ENCODE measurements at regions not wholly inside any gene's neighbourhood (a gene's known extent, or its start where the extent isn't known, plus 50 kb on each side); places are given as distances from the start of the nearest gene placed in this dataset.

DNA sequence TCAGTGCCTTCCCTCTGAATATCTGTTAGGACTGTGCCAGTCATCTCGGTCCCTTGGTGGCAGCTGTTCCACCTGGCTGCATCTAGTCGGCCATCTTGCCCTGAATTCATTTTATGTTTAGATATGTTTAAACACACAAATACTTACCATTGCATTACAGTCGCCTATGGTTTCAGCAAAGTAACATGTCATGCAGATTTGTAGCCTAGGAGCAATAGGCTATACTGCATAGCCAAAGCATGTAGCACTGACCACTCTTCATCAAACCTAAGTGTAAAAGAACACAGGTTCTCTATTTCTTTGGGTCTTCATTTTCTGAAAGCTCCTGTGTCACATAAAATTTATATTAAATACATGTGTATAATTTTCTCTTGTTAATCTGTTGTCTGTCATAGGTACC, 118.9 kb upstream of the THSD7A start:
- no peaks in the 10 kb centered on the region for H3K9me3 ChIP-seq (ENCODE audit: control insufficient read depth, insufficient read depth, low read length)
- no peaks in the 10 kb centered on the region for H3K36me3 ChIP-seq (ENCODE audit: control insufficient read depth, insufficient read depth, low read length)
- H3K27me3 ChIP-seq (ENCODE audit: control insufficient read depth, insufficient read depth, low read length): no peaks in the 10 kb centered on the region
- no peak overlapping the region for H3K9ac ChIP-seq (ENCODE audit: low read depth, low read length)
- H3K4me3 ChIP-seq (ENCODE audit: low read depth, low read length): no peak overlapping the region
- no peaks in the 10 kb centered on the region for H3K4me1 ChIP-seq (ENCODE audit: control insufficient read depth, insufficient read depth, low read length)

- Histone ChIP-seq H3K9me3 (ENCODE audit: control insufficient read depth, insufficient read depth, low read length) (no peaks in the 10 kb centered on the region), H3K27me3 (ENCODE audit: control insufficient read depth, insufficient read depth, low read length) (no peaks in the 10 kb centered on the region), H3K4me3 (ENCODE audit: low read depth, low read length) (no peak overlapping the region), H3K4me1 (ENCODE audit: control insufficient read depth, insufficient read depth, low read length) (no peaks in the 10 kb centered on the region), H3K36me3 (ENCODE audit: control insufficient read depth, insufficient read depth, low read length) (no peaks in the 10 kb centered on the region), H3K9ac (ENCODE audit: low read depth, low read length) (no peak overlapping the region)
Observed at GRCh38 chr7:11951909-11952308, 119.9 kb upstream of the THSD7A start.

- Histone ChIP-seq H3K4me1 (ENCODE audit: control insufficient read depth, insufficient read depth, low read length) (no peaks in the 10 kb centered on the region), H3K9ac (ENCODE audit: low read depth, low read length) (no peak overlapping the region), H3K9me3 (ENCODE audit: control insufficient read depth, insufficient read depth, low read length) (no peaks in the 10 kb centered on the region), H3K27me3 (ENCODE audit: control insufficient read depth, insufficient read depth, low read length) (no peaks in the 10 kb centered on the region), H3K36me3 (ENCODE audit: control insufficient read depth, insufficient read depth, low read length) (no peaks in the 10 kb centered on the region), H3K4me3 (ENCODE audit: low read depth, low read length) (no peak overlapping the region)
Observed at GRCh38 chr7:11952972-11953371, 121.0 kb upstream of the THSD7A start.

GRCh38 chr7:11956991-11957390, 125.0 kb upstream of the THSD7A start:
- no peaks in the 10 kb centered on the region for H3K27me3 ChIP-seq (ENCODE audit: control insufficient read depth, insufficient read depth, low read length)
- no peaks in the 10 kb centered on the region for H3K36me3 ChIP-seq (ENCODE audit: control insufficient read depth, insufficient read depth, low read length)
- peaks cover 3% of the 10 kb centered on the region for H3K4me1 ChIP-seq (ENCODE audit: control insufficient read depth, insufficient read depth, low read length)
- no peak overlapping the region for H3K4me3 ChIP-seq (ENCODE audit: low read depth, low read length)
- no peak overlapping the region for H3K9ac ChIP-seq (ENCODE audit: low read depth, low read length)
- no peaks in the 10 kb centered on the region for H3K9me3 ChIP-seq (ENCODE audit: control insufficient read depth, insufficient read depth, low read length)

- Histone ChIP-seq H3K9ac (ENCODE audit: low read depth, low read length) (no peak overlapping the region), H3K9me3 (ENCODE audit: control insufficient read depth, insufficient read depth, low read length) (no peaks in the 10 kb centered on the region), H3K4me1 (ENCODE audit: control insufficient read depth, insufficient read depth, low read length) (peaks cover 3% of the 10 kb centered on the region), H3K36me3 (ENCODE audit: control insufficient read depth, insufficient read depth, low read length) (no peaks in the 10 kb centered on the region), H3K27me3 (ENCODE audit: control insufficient read depth, insufficient read depth, low read length) (no peaks in the 10 kb centered on the region), H3K4me3 (ENCODE audit: low read depth, low read length) (no peak overlapping the region)
Observed at GRCh38 chr7:11957956-11958355, 126.0 kb upstream of the THSD7A start.

- H3K4me1 ChIP-seq (ENCODE audit: control insufficient read depth, insufficient read depth, low read length): peaks cover 3% of the 10 kb centered on the region
- no peak overlapping the region for H3K9ac ChIP-seq (ENCODE audit: low read depth, low read length)
- no peaks in the 10 kb centered on the region for H3K36me3 ChIP-seq (ENCODE audit: control insufficient read depth, insufficient read depth, low read length)
- no peak overlapping the region for H3K4me3 ChIP-seq (ENCODE audit: low read depth, low read length)
- H3K27me3 ChIP-seq (ENCODE audit: control insufficient read depth, insufficient read depth, low read length): no peaks in the 10 kb centered on the region
- no peaks in the 10 kb centered on the region for H3K9me3 ChIP-seq (ENCODE audit: control insufficient read depth, insufficient read depth, low read length)
Observed at GRCh38 chr7:11959121-11959520, 127.1 kb upstream of the THSD7A start.

- no peaks in the 10 kb centered on the region for H3K9me3 ChIP-seq (ENCODE audit: control insufficient read depth, insufficient read depth, low read length)
- H3K4me3 ChIP-seq (ENCODE audit: low read depth, low read length): no peak overlapping the region
- no peaks in the 10 kb centered on the region for H3K36me3 ChIP-seq (ENCODE audit: control insufficient read depth, insufficient read depth, low read length)
- peaks cover 3% of the 10 kb centered on the region for H3K4me1 ChIP-seq (ENCODE audit: control insufficient read depth, insufficient read depth, low read length)
- no peak overlapping the region for H3K9ac ChIP-seq (ENCODE audit: low read depth, low read length)
- H3K27me3 ChIP-seq (ENCODE audit: control insufficient read depth, insufficient read depth, low read length): no peaks in the 10 kb centered on the region
Observed at GRCh38 chr7:11960621-11961020, 128.6 kb upstream of the THSD7A start.

GRCh38 chr7:11969643-11970042, 137.6 kb upstream of the THSD7A start:
- Histone ChIP-seq H3K9me3 (ENCODE audit: control insufficient read depth, insufficient read depth, low read length) (no peaks in the 10 kb centered on the region), H3K9ac (ENCODE audit: low read depth, low read length) (no peak overlapping the region), H3K4me3 (ENCODE audit: low read depth, low read length) (no peak overlapping the region), H3K4me1 (ENCODE audit: control insufficient read depth, insufficient read depth, low read length) (no peaks in the 10 kb centered on the region), H3K27me3 (ENCODE audit: control insufficient read depth, insufficient read depth, low read length) (no peaks in the 10 kb centered on the region), H3K36me3 (ENCODE audit: control insufficient read depth, insufficient read depth, low read length) (no peaks in the 10 kb centered on the region)

GRCh38 chr7:11970132-11970531, 138.1 kb upstream of the THSD7A start:
- Histone ChIP-seq H3K36me3 (ENCODE audit: control insufficient read depth, insufficient read depth, low read length) (no peaks in the 10 kb centered on the region), H3K27me3 (ENCODE audit: control insufficient read depth, insufficient read depth, low read length) (no peaks in the 10 kb centered on the region), H3K4me3 (ENCODE audit: low read depth, low read length) (no peak overlapping the region), H3K9ac (ENCODE audit: low read depth, low read length) (no peak overlapping the region), H3K4me1 (ENCODE audit: control insufficient read depth, insufficient read depth, low read length) (no peaks in the 10 kb centered on the region), H3K9me3 (ENCODE audit: control insufficient read depth, insufficient read depth, low read length) (no peaks in the 10 kb centered on the region)

- H3K4me3 ChIP-seq (ENCODE audit: low read depth, low read length): no peak overlapping the region
- no peaks in the 10 kb centered on the region for H3K27me3 ChIP-seq (ENCODE audit: control insufficient read depth, insufficient read depth, low read length)
- no peaks in the 10 kb centered on the region for H3K9me3 ChIP-seq (ENCODE audit: control insufficient read depth, insufficient read depth, low read length)
- no peaks in the 10 kb centered on the region for H3K36me3 ChIP-seq (ENCODE audit: control insufficient read depth, insufficient read depth, low read length)
- no peaks in the 10 kb centered on the region for H3K4me1 ChIP-seq (ENCODE audit: control insufficient read depth, insufficient read depth, low read length)
- H3K9ac ChIP-seq (ENCODE audit: low read depth, low read length): no peak overlapping the region
Observed at GRCh38 chr7:11985376-11985775, 153.4 kb upstream of the THSD7A start.

DNA sequence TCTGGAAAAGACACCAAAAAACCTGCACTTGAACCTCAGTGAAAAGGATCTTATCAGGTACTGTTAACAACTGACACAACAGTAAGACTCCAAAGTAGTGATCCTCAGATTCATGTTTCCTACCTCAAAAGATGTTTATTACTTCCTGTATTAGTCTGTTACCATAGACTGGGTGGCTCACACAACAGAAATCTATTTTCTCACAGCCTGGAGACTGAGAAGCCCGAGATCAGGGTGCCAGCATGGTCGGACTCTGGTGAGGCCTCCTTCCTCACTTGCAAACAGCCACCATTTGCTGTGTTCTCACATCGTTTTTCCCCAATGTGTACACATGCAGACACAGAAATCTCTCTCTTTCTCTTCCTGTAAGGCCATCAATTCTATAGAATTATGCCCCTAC, 154.0 kb upstream of the THSD7A start:
- H3K4me1 ChIP-seq (ENCODE audit: control insufficient read depth, insufficient read depth, low read length): no peaks in the 10 kb centered on the region
- H3K4me3 ChIP-seq (ENCODE audit: low read depth, low read length): no peak overlapping the region
- H3K27me3 ChIP-seq (ENCODE audit: control insufficient read depth, insufficient read depth, low read length): no peaks in the 10 kb centered on the region
- no peak overlapping the region for H3K9ac ChIP-seq (ENCODE audit: low read depth, low read length)
- no peaks in the 10 kb centered on the region for H3K36me3 ChIP-seq (ENCODE audit: control insufficient read depth, insufficient read depth, low read length)
- no peaks in the 10 kb centered on the region for H3K9me3 ChIP-seq (ENCODE audit: control insufficient read depth, insufficient read depth, low read length)

DNA sequence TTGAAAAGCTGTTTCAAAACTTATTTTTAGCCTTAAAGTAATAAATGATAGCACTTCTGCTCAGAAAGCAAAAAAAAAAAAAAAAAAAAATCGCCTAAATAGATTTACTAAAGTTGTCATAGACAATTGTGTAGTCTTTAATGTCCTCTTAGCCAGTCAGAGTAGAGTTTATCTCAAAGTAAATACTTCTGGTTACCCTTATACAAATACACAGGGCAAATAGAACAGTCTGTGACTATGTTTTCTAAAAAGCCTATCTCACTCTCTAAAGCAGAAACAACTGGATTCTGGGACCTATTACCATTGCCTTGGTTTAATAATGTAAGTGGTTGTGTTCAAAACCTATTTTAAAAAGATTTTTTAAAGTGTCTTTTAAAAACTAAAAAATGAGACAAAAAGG, 156.2 kb upstream of the THSD7A start:
- Histone ChIP-seq H3K9ac (ENCODE audit: low read depth, low read length) (no peak overlapping the region), H3K4me3 (ENCODE audit: low read depth, low read length) (no peak overlapping the region), H3K27me3 (ENCODE audit: control insufficient read depth, insufficient read depth, low read length) (no peaks in the 10 kb centered on the region), H3K9me3 (ENCODE audit: control insufficient read depth, insufficient read depth, low read length) (no peaks in the 10 kb centered on the region), H3K4me1 (ENCODE audit: control insufficient read depth, insufficient read depth, low read length) (no peaks in the 10 kb centered on the region), H3K36me3 (ENCODE audit: control insufficient read depth, insufficient read depth, low read length) (no peaks in the 10 kb centered on the region)

DNA sequence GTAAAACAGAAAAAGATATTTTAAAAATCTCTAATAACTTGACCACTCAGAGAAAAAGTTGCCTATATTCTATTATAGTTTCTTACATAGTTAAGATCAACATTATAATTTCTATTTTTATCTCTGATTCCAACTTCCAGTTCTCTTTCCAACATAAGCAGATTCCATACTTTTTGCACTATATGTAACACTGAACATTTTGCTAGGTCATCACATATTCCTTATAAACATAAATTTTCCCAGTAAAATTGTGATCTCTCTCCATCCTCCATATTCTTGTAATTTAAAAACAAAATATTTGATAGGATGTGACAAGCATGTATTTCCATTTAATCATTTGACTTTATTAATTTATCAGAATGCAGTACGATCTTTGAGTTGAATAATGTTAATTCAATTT, 170.4 kb upstream of the THSD7A start:
- H3K36me3 ChIP-seq (ENCODE audit: control insufficient read depth, insufficient read depth, low read length): no peaks in the 10 kb centered on the region
- H3K9me3 ChIP-seq (ENCODE audit: control insufficient read depth, insufficient read depth, low read length): no peaks in the 10 kb centered on the region
- no peaks in the 10 kb centered on the region for H3K4me1 ChIP-seq (ENCODE audit: control insufficient read depth, insufficient read depth, low read length)
- no peak overlapping the region for H3K4me3 ChIP-seq (ENCODE audit: low read depth, low read length)
- H3K27me3 ChIP-seq (ENCODE audit: control insufficient read depth, insufficient read depth, low read length): no peaks in the 10 kb centered on the region
- H3K9ac ChIP-seq (ENCODE audit: low read depth, low read length): no peak overlapping the region

Data from iPS-15b (cell line).